NCI-H446 treated with DMSO at 0.1 percent for 48 hours (cell line): ENCODE measurements at regions not wholly inside any gene's neighbourhood (a gene's known extent, or its start where the extent isn't known, plus 50 kb on each side); places are given as distances from the start of the nearest gene placed in this dataset.
"Not testable (repeated sequence)": the region's sequence is repeated elsewhere in the genome, so short reads cannot be mapped to it uniquely, and the experiment has no call there.

Experiments
- DNase-seq: peaks from one replicate; lab custom pipeline; 2025; lab: John Stamatoyannopoulos, UW

DNA sequence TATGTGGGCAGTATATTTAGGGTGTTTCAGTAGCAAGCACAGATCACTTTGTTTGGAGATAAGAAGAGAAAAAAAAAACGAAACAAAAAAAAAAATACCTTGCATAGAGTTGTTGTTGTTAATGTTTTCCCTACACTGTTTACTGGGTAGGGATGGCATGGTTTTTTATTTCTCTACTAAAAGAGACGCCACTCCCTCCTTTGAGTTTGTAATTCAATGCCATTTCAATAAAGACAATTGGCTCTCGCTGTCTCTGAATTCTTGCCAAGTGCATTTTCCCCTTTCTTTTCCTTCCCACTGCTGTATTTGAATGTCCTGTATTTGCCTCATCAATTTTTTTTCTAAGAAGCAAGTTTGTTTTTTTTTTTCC, 213.9 kb upstream of the UBASH3B start:
- DNase-seq: no peak

DNA sequence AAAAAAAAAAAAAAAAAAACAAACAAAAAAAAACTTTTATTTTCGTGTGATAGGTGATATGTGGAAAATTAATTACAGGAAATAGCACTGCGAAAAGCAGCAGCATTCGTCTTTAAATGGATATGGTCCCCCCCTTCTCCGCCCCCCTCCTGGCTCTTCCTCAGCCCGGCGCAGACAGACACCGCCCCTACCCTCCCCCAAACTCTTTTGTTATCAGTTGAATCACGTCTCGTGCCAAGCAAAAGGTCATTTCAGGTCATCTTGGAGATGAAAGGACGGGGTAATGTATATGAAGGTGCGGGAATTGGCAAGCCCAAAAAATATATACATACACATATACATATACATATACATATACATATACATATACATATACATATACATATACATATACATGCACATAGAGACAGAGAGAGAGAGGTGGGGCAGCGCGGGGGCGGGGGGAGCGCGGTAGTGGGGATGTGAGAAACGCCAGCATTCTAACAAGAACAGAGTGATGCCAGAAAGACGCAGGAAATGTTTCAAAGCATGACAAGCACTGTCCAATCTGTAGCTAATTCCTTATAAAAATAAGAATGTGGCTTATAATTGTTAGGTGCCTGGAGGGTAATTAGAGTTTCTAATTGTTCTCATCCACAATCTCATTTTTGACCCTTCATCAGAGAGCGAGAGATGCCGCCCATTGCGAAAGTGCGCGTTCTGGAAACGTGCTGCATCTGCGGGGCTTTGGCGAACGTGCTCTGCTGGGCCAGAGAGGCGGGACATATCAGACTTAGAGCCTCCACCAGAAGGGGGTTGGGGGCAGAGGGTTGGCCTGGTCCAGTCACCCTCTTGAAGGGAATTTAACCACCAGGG, 214.5 kb upstream of the UBASH3B start:
- no peak for DNase-seq

- DNase-seq: no peak
Measured at GRCh38 chr11:122439866-122440810, 215.4 kb upstream of the UBASH3B start.

- DNase-seq: no peak
Measured at GRCh38 chr11:122436188-122436555, 219.3 kb upstream of the UBASH3B start.

DNA sequence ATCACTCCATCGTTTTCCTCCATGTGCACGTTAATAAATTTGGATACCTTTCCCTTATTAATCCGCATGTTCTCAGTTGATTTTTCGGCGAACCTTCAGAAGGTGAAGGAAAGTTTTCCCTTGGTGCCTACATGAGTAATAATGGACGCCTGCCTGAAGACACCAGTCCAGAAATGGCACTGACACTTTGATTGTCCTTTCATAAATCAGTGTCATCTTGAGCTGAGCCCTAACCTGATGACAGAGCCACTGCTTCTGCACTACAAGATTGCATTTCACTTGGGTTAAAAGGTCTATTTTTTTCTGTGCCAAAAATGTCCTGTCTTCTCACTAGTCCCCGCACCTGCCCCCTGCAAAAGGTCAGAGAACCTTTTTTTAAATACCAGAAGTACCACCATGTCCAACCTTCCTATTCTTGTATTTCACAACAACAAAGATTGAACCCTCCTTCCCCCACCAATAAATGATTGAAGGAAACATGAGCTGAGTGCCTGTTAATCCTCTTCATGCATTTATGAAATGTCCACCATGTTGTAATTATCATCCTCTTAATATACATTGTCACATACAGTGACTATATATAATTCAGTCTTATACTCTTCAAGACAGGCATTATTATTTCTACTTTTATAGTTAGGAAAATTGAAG, 219.9 kb upstream of the UBASH3B start:
- DNase-seq: no peak

GRCh38 chr11:122434786-122435185, 220.7 kb upstream of the UBASH3B start:
- no peak for DNase-seq

- no peak for DNase-seq
Measured at GRCh38 chr11:122430490-122430889, 225.0 kb upstream of the UBASH3B start.

DNA sequence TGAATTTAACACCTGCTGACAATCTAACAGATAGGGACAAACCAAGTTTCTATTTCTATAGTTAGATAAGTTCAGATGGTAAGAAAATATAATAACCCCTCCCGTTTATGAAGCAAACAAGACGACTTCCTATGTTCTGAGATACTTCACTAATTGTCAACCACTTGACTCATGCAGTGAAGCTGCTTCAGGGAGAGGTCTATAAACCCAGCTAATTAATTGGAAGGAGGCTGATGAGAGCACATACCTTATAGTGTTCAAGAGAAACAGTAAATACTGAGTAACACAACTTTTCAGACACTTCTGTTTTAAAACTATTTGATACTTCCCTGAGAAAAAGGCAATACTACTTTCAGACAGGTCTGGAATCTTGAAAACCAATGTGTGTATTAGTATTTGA, 229.4 kb upstream of the UBASH3B start:
- DNase-seq: no peak

GRCh38 chr11:122424636-122425035, 230.9 kb upstream of the UBASH3B start:
- no peak for DNase-seq

DNA sequence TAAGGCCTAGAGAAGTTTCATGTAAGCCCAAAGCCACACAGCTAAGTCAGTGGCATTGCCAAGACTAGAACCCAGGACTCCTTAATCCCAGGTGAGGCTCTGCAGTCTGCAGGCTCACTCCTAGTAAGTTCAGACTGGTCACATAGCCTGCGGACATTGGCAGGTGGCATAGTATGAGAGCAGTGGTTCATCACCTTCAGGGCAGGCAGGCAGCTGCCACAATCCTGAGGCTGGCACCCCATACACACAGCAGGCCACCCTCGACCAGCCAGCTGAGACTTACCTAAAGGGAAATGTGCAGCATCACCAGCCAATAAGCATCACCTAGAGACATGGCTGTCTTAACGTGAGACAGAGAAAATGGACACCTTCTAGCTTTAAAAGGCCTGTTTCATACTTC, 231.6 kb upstream of the UBASH3B start:
- DNase-seq: no peak

DNA sequence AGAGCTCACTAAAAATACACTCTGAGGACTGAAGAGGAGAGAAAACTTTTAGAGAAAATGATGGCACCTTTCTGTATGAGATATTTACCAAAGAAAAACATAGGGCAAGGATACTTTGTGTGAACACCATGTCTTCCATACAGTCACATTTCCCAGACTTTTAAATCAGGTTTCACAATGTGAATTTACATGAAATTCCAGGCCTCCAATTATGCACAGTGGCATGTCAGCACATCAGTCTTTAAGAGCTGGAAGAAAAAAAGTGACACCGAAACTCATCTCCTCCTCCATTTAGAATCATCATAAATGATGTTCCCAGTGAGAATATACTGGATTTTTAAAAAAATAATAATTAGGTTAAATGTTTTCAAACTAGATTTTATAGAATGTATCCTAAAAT, 232.2 kb upstream of the UBASH3B start:
- DNase-seq: no peak

DNA sequence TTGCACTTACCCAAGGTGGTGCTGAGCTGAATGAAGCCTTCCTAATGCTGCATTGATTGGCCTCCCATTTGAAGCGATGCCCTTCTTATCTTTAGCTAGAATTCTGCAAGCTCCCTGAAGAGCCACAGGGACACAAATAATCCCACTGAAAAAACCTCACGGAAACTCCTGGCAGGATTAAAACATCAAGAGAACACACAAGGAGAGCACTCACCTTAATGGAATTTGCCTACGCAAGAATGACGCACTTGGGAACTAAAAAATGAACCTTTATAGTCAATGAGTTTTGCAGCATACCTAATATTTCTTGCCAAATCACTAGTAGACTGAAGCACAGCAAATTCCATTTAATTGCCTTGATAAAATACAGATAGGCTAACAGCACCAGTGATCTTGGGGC, 232.8 kb upstream of the UBASH3B start:
- no peak for DNase-seq

GRCh38 chr11:122421702-122422101, 233.8 kb upstream of the UBASH3B start:
- DNase-seq: no peak

- DNase-seq: no peak
Measured at GRCh38 chr11:122418032-122418431, 237.5 kb upstream of the UBASH3B start.

GRCh38 chr11:122414406-122415018, 241.0 kb upstream of the UBASH3B start:
- DNase-seq: no peak

GRCh38 chr11:122413677-122414076, 241.8 kb upstream of the UBASH3B start:
- DNase-seq: no peak

GRCh38 chr11:122412581-122412980, 242.9 kb upstream of the UBASH3B start:
- DNase-seq: no peak

GRCh38 chr11:122406466-122406865, 249.1 kb upstream of the UBASH3B start:
- no peak for DNase-seq

DNA sequence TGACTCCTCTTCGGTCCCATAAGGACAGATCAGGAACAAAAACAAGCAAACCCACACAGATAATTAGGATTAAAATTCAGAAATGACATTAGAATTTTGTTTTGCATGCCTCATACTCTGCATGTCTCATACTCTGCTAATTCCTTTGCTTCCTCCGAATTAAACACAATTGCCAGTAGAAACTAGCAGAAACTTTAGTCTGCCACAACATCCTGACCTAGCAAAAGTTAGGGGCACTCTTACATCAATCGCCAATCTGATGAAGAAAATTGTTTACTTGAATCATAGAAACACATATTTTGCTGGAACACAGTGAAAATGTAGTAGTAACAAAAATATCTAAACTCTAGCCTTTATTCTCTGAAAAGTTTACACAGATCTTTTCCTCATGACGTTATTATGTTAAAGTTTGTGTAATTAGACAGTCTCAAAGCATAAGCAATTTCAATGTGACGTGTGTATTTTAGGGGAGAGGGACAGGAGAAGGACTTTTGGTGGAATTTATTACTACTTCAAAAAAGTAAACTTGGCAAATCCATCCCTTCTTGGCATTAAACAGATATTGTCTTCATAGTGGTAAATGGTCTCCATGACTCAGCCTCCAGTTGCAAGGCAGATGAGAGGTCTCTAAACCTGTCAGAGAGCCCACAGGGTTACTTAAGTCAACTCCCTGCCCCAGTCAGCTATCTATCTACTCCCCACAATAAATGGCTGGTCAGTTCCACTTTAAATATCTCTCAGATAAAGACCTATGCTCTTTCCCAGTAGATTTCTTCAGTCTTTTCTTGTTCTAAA, 249.8 kb upstream of the UBASH3B start:
- DNase-seq: no peak

DNA sequence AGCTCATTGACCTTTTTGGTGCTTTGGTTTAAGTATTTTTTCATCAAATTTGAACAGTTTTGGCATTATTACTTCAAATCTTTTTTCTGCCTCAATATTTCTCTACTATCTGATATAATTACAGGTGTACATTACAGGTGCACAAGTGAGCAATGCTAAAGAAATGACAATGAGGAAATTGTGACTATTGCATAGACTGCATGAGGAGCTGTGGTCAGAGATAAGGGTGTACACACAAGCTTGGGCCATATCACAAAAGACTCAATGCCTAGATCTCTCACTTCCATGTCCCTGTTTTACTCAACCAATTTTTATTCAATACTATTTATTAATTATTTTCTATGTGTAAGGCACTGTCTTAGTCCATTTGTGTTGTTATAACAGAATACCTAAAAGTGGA, 251.0 kb upstream of the UBASH3B start:
- no peak for DNase-seq

DNA sequence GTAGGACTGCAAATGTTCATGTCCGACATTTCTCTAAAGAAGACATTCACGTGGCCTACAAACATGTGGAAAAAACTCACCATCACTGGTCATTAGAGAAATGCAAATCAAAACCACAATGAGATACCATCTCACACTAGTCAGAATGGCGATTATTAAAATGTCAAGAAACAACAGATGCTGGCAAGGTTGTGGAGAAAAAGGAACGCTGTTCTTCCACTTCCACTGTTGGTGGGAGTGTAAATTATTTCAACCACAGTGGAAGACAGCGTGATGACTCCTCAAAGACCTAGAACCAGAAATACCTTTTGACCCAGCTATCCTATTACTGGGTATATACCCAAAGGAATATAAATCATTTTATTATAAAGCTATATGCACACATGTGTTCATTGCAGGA, 253.9 kb upstream of the UBASH3B start:
- not testable (repeated sequence) for DNase-seq
